H1 (cell line): ENCODE measurements at regions not wholly inside any gene's neighbourhood (a gene's known extent, or its start where the extent isn't known, plus 50 kb on each side); places are given as distances from the start of the nearest gene placed in this dataset.

Source experiments
- CTCF ChIA-PET: fragments of 300-600 bp; sonication (Branson Sonifier 250); formaldehyde crosslinking; loops from one replicate; lab custom pipeline; 2021; ENCODE audit not compliant: partially characterized antibody; lab: Charles Lee
- POLR2A ChIA-PET: fragments of 300-600 bp; sonication (Branson Sonifier 250); formaldehyde crosslinking; loops from one replicate; lab custom pipeline; 2021; ENCODE audit warnings: inconsistent platforms; ENCODE audit not compliant: partially characterized antibody; lab: Charles Lee
- DNase-seq, 2 experiments: peaks; one replicate each; pipeline versions ENCODE4 v3.0.0 to v3.0.0-alpha.2; 2010 to 2022; ENCODE audit warnings: low spot score in 2 of 2, low read depth in 1 of 2, mixed read lengths in 1 of 2
- FAIRE-seq: peaks from 2 replicates; lab custom pipeline; 2011; peaks lifted over from hg19 to GRCh38; lab: Jason Lieb, UNC
- H2AFZ ChIP-seq: 2 replicates; pipeline ENCODE4 v1.8.1; 2012; ENCODE audit warnings: low read length, inconsistent platforms
- H2AK5ac ChIP-seq: 2 replicates; pipeline ENCODE4 v1.6.1; 2013; ENCODE audit warnings: low read depth, low read length
- H2BK120ac ChIP-seq: replicated peaks from 2 replicates; pipeline ENCODE3; 2013; ENCODE audit warnings: low read depth, low read length, inconsistent platforms
- H2BK12ac ChIP-seq: 2 replicates; pipeline ENCODE4 v1.6.1; 2013; ENCODE audit warnings: low read depth, low read length
- H2BK15ac ChIP-seq: 2 replicates; pipeline ENCODE4 v1.6.1; 2013; ENCODE audit warnings: low read length
- H2BK20ac ChIP-seq: 2 replicates; pipeline ENCODE4 v1.6.1; 2013; ENCODE audit warnings: low read length
- H2BK5ac ChIP-seq: 2 replicates; pipeline ENCODE4 v1.6.1; 2013; ENCODE audit warnings: low read depth, low read length
- H3K14ac ChIP-seq: 2 replicates; pipeline ENCODE4 v1.6.1; 2013; ENCODE audit warnings: inconsistent platforms; ENCODE audit not compliant: insufficient read length
- H3K18ac ChIP-seq: 2 replicates; pipeline ENCODE4 v1.6.1; 2013; ENCODE audit warnings: low read length; ENCODE audit errors: extremely low read depth
- H3K23ac ChIP-seq: 2 replicates; pipeline ENCODE4 v1.6.1; 2013; ENCODE audit warnings: inconsistent platforms; ENCODE audit not compliant: insufficient read length
- H3K23me2 ChIP-seq: 2 replicates; pipeline ENCODE4 v1.6.1; 2013; ENCODE audit warnings: low read depth, low read length
- H3K27ac ChIP-seq: 2 replicates; pipeline ENCODE4 v1.6.1; 2011; ENCODE audit warnings: low read depth, low read length, inconsistent platforms
- H3K27me3 ChIP-seq, 4 experiments: replicated peaks in 1 of 4; 1 replicate in 1 of 4; 2 replicates in 3 of 4; pipeline versions ENCODE4 v1.6.1 to v1.8.1; 2011 to 2013; ENCODE audit warnings: low read length in 3 of 4, mild to moderate bottlenecking in 3 of 4, inconsistent platforms in 2 of 4, mixed read lengths in 2 of 4, moderate library complexity in 1 of 4; ENCODE audit not compliant: control insufficient read depth in 3 of 4, insufficient read depth in 3 of 4; ENCODE audit errors: extremely low read depth in 1 of 4
- H3K36me3 ChIP-seq, 4 experiments: 2 replicates each; pipeline versions ENCODE4 v1.6.1 to v1.8.1; 2011 to 2013; ENCODE audit warnings: mild to moderate bottlenecking in 4 of 4, low read length in 3 of 4, moderate library complexity in 2 of 4, control low read depth in 1 of 4, inconsistent platforms in 1 of 4; ENCODE audit not compliant: insufficient read depth in 4 of 4, control insufficient read depth in 2 of 4
- H3K4ac ChIP-seq: replicated peaks from 2 replicates; pipeline ENCODE3; 2013; ENCODE audit warnings: low read length, low read depth, mixed read lengths, inconsistent platforms; ENCODE audit not compliant: insufficient read length
- H3K4me1 ChIP-seq, 4 experiments: replicated peaks in 1 of 4; 1 replicate in 1 of 4; 2 replicates in 3 of 4; pipeline versions ENCODE4 v1.6.1 to v1.8.1; 2011 to 2013; ENCODE audit warnings: low read length in 3 of 4, inconsistent platforms in 2 of 4, mixed read lengths in 1 of 4; ENCODE audit not compliant: insufficient read depth in 4 of 4, control insufficient read depth in 3 of 4
- H3K4me2 ChIP-seq, 2 experiments: 2 replicates each; pipeline versions ENCODE4 v1.6.1 to v1.8.1; 2011 to 2013; ENCODE audit warnings: low read depth in 2 of 2, low read length in 2 of 2, control low read depth in 1 of 2, inconsistent platforms in 1 of 2, mild to moderate bottlenecking in 1 of 2; ENCODE audit not compliant: insufficient read depth in 1 of 2
- H3K4me3 ChIP-seq, 4 experiments: fragments of 200-600, 300-600 bp in 1 of 4; sonication (generic), shearing (Covaris generic), sonication (Bioruptor Twin) in 1 of 4; 2 replicates each; pipeline versions ENCODE4 v1.5.1 to v1.8.1; 2011 to 2016; ENCODE audit warnings: low read length in 4 of 4, low read depth in 3 of 4, control low read depth in 2 of 4, inconsistent platforms in 2 of 4, mild to moderate bottlenecking in 2 of 4, mixed read lengths in 1 of 4, moderate library complexity in 1 of 4; ENCODE audit not compliant: insufficient read depth in 2 of 4; ENCODE audit errors: extremely low read depth in 1 of 4
- H3K56ac ChIP-seq: replicated peaks from 2 replicates; pipeline ENCODE3; 2013; ENCODE audit warnings: low read depth, mild to moderate bottlenecking, mixed read lengths, low read length, inconsistent platforms; ENCODE audit not compliant: insufficient read length
- H3K79me1 ChIP-seq: 2 replicates; pipeline ENCODE4 v1.6.1; 2013; ENCODE audit warnings: low read depth, low read length, control low read depth
- H3K79me2 ChIP-seq, 2 experiments: 2 replicates each; pipeline versions ENCODE4 v1.6.1 to v1.8.1; 2012 to 2013; ENCODE audit warnings: low read length in 2 of 2, mild to moderate bottlenecking in 2 of 2, inconsistent platforms in 1 of 2; ENCODE audit not compliant: insufficient read depth in 2 of 2, control insufficient read depth in 1 of 2
- H3K9ac ChIP-seq, 4 experiments: replicated peaks in 1 of 4; 1 replicate in 1 of 4; 2 replicates in 3 of 4; pipeline versions ENCODE4 v1.6.1 to v1.8.1; 2011 to 2013; ENCODE audit warnings: low read depth in 3 of 4, low read length in 3 of 4, control low read depth in 2 of 4, mild to moderate bottlenecking in 2 of 4, moderate library complexity in 2 of 4, inconsistent platforms in 1 of 4; ENCODE audit errors: extremely low read depth in 1 of 4
- H3K9me3 ChIP-seq, 2 experiments: 2 replicates each; pipeline versions ENCODE4 v1.6.1 to v1.8.1; 2012 to 2013; ENCODE audit warnings: mild to moderate bottlenecking in 2 of 2, moderate library complexity in 2 of 2, control low read depth in 1 of 2, inconsistent platforms in 1 of 2, low read depth in 1 of 2, low read length in 1 of 2, mixed read lengths in 1 of 2; ENCODE audit not compliant: insufficient read depth in 2 of 2
- H4K20me1 ChIP-seq, 2 experiments: replicated peaks in 1 of 2; 2 replicates each; pipeline versions ENCODE3 to v1.8.1; 2011 to 2013; ENCODE audit warnings: inconsistent platforms in 2 of 2, low read length in 2 of 2, mild to moderate bottlenecking in 1 of 2; ENCODE audit not compliant: insufficient read depth in 2 of 2, control insufficient read depth in 1 of 2
- H4K5ac ChIP-seq: 2 replicates; pipeline ENCODE4 v1.6.1; 2013; ENCODE audit warnings: low read length, low read depth, mixed read lengths, inconsistent platforms; ENCODE audit not compliant: insufficient read length
- H4K8ac ChIP-seq: 2 replicates; pipeline ENCODE4 v1.8.0; 2013; ENCODE audit warnings: mild to moderate bottlenecking, moderate library complexity, low read length, inconsistent platforms; ENCODE audit not compliant: insufficient read depth; ENCODE audit errors: extremely low read depth
- H4K91ac ChIP-seq: replicated peaks from 2 replicates; pipeline ENCODE3; 2013; ENCODE audit warnings: low read length, mixed read lengths, inconsistent platforms; ENCODE audit not compliant: insufficient read length
- BACH1 ChIP-seq: IDR thresholded peaks from 2 replicates; pipeline ENCODE4 v1.6.1; 2012; ENCODE audit warnings: low read length, improper control_type of control experiment
- BRCA1 ChIP-seq: IDR thresholded peaks from 2 replicates; pipeline ENCODE4 v1.6.1; 2012; ENCODE audit warnings: low read depth, low read length, improper control_type of control experiment
- CHD1 ChIP-seq: IDR thresholded peaks from 2 replicates; pipeline ENCODE4 v1.6.1; 2012; ENCODE audit warnings: low read depth, low read length, improper control_type of control experiment
- CTCF ChIP-seq, 3 experiments: IDR thresholded peaks; 1 replicate in 2 of 3; 2 replicates in 1 of 3; pipeline versions ENCODE4 v1.5.1 to v1.6.1; 2011; ENCODE audit warnings: low read length in 3 of 3, mild to moderate bottlenecking in 3 of 3, inconsistent platforms in 2 of 3, low read depth in 1 of 3, moderate library complexity in 1 of 3; ENCODE audit not compliant: insufficient read depth in 1 of 3; ENCODE audit errors: control extremely low read depth in 1 of 3
- EGR1 ChIP-seq: IDR thresholded peaks from 2 replicates; pipeline ENCODE4 v1.6.1; 2011; ENCODE audit warnings: low read depth, low read length, borderline replicate concordance
- EZH2 ChIP-seq: fragments of 200-600 bp; sonication (generic); IDR thresholded peaks from 2 replicates; pipeline ENCODE4 v1.7.1; 2012; ENCODE audit warnings: low read depth, mild to moderate bottlenecking, moderate library complexity, low read length, inconsistent platforms; ENCODE audit not compliant: severe bottlenecking
- KDM4A ChIP-seq: IDR thresholded peaks from one replicate; pipeline ENCODE4 v1.7.1; 2012; ENCODE audit warnings: low read depth, mild to moderate bottlenecking, moderate library complexity, low read length, inconsistent platforms; ENCODE audit not compliant: severe bottlenecking
- MAFK ChIP-seq: IDR thresholded peaks from 2 replicates; pipeline ENCODE4 v1.6.1; 2012; ENCODE audit warnings: low read depth, mild to moderate bottlenecking, improper control_type of control experiment, low read length
- YY1 ChIP-seq: IDR thresholded peaks from 2 replicates; pipeline ENCODE4 v1.6.1; 2011; ENCODE audit warnings: low read depth, mild to moderate bottlenecking, low read length
- WGBS, 2 experiments: shearing (Covaris generic) in 1 of 2; methylation state at CpG; one replicate each; pipeline versions ENCODE4 v1.1.6 to v1.1.7; 2013 to 2015; ENCODE audit warnings: low lambda C conversion rate in 2 of 2, mixed read lengths in 2 of 2, inconsistent platforms in 1 of 2, low coverage in 1 of 2, missing lambda C conversion rate in 1 of 2; ENCODE audit not compliant: insufficient replicate concordance in 2 of 2, insufficient coverage in 1 of 2, insufficient read length in 1 of 2; ENCODE audit errors: extremely low coverage in 1 of 2, missing lambda C conversion rate in 1 of 2; 5-methylcytosine and 5-hydroxymethylcytosine counted together
- TF ChIP-seq, protein P1 (sequence below): IDR thresholded peaks from 2 replicates; pipeline ENCODE4 v1.6.1; 2012; ENCODE audit warnings: inconsistent platforms
- TF ChIP-seq, protein P2 (sequence below): IDR thresholded peaks from 2 replicates; pipeline ENCODE4 v1.6.1; 2011; ENCODE audit warnings: low read length, improper control_type of control experiment

GRCh38 chr3:145692751-145693150, 468.2 kb downstream of the PLOD2 start:
- 91% methylated on average over 2 of the region's 2 CpGs; no CpG with 5 or more reads in 1 of the 2 experiments for WGBS, 2 experiments
- no peak for TF ChIP-seq EZH2
- TF ChIP-seq CHD1: no peak
- TF ChIP-seq, protein P1, sequence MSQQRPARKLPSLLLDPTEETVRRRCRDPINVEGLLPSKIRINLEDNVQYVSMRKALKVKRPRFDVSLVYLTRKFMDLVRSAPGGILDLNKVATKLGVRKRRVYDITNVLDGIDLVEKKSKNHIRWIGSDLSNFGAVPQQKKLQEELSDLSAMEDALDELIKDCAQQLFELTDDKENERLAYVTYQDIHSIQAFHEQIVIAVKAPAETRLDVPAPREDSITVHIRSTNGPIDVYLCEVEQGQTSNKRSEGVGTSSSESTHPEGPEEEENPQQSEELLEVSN: no peak
- no peak for TF ChIP-seq BACH1
- TF ChIP-seq KDM4A: no peak
- TF ChIP-seq MAFK: no peak
- no peak for TF ChIP-seq CTCF (IDR thresholded peaks at IDR 0.05; ENCODE audit: control extremely low read depth in 1 of 3, insufficient read depth in 1 of 3, low read depth in 1 of 3, low read length in 3 of 3)
- TF ChIP-seq EGR1: no peak
- TF ChIP-seq YY1: no peak
- no peak for TF ChIP-seq BRCA1
- TF ChIP-seq, protein P2, sequence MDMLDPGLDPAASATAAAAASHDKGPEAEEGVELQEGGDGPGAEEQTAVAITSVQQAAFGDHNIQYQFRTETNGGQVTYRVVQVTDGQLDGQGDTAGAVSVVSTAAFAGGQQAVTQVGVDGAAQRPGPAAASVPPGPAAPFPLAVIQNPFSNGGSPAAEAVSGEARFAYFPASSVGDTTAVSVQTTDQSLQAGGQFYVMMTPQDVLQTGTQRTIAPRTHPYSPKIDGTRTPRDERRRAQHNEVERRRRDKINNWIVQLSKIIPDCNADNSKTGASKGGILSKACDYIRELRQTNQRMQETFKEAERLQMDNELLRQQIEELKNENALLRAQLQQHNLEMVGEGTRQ: no peak

More at GRCh38 chr3:145692751-145693150, 468.2 kb downstream of the PLOD2 start:
- Histone ChIP-seq H3K4ac (no peak overlapping the region), H3K27me3 (no peaks in the 10 kb centered on the region), H3K56ac (no peak overlapping the region), H3K14ac (no peak overlapping the region), H3K23ac (no peak overlapping the region), H2BK5ac (no peak overlapping the region), H2BK120ac (no peak overlapping the region), H3K18ac (no peak overlapping the region), H3K27ac (no peak overlapping the region), H4K8ac (no peak overlapping the region), H3K36me3 (no peaks in the 10 kb centered on the region), H2BK20ac (no peak overlapping the region), H4K20me1 (no peaks in the 10 kb centered on the region), H2BK15ac (no peak overlapping the region), H3K23me2 (no peaks in the 10 kb centered on the region), H2AFZ (no peak overlapping the region), H2BK12ac (no peak overlapping the region), H3K9me3 (no peaks in the 10 kb centered on the region), H2AK5ac (no peak overlapping the region), H3K4me3 (no peak overlapping the region), H4K91ac (no peak overlapping the region), H3K79me1 (no peaks in the 10 kb centered on the region), H3K79me2 (no peaks in the 10 kb centered on the region), H3K9ac (no peak overlapping the region), H3K4me1 (no peaks in the 10 kb centered on the region; a peak in 1 of 7 replicates), H4K5ac (no peak overlapping the region), H3K4me2 (no peak overlapping the region)
- no peak for DNase-seq
- FAIRE-seq: no peak
- POLR2A ChIA-PET: no interaction called here
- CTCF ChIA-PET: no interaction called here
